PC-3 (cell line): ENCODE measurements at regions not wholly inside any gene's neighbourhood (a gene's known extent, or its start where the extent isn't known, plus 50 kb on each side); places are given as distances from the start of the nearest gene placed in this dataset.
"Not testable (repeated sequence)": the region's sequence is repeated elsewhere in the genome, so short reads cannot be mapped to it uniquely, and the experiment has no call there.

Experiments used
- ATAC-seq: fragments of 200-7000 bp; cut with Tn5 transposase; 2 replicates; pipeline ENCODE4 v1.9.1; 2020; ENCODE audit warnings: mild to moderate bottlenecking, moderate library complexity
- BruUV-seq: library from RNA; stranded (reverse); fragments of 400-500 nt; replicated peaks from 2 replicates; lab custom pipeline; 2021; lab: Mats Ljungman, UMichigan
- CTCF ChIA-PET: fragments of 300-600 bp; sonication (Branson Sonifier 250); formaldehyde crosslinking; loops from one replicate; lab custom pipeline; 2022; ENCODE audit warnings: antibody characterized with exemption; lab: Charles Lee
- POLR2A ChIA-PET: fragments of 300-600 bp; sonication (Branson Sonifier 250); formaldehyde crosslinking; loops from one replicate; lab custom pipeline; 2022; ENCODE audit warnings: antibody characterized with exemption; ENCODE audit not compliant: unreplicated experiment; lab: Charles Lee
- DNase-seq: peaks from one replicate; pipeline ENCODE4 v3.0.0-alpha.2; 2015
- H2AFZ ChIP-seq: fragments of 300-600 bp; sonication (generic); 2 replicates; pipeline ENCODE4 v1.6.0; 2016; ENCODE audit warnings: antibody characterized with exemption, low read length
- H3F3A ChIP-seq: fragments of 300-600 bp; sonication (generic); one replicate; pipeline ENCODE4 v1.6.0; 2017; ENCODE audit warnings: antibody characterized with exemption, low read length, control low read depth, mild to moderate bottlenecking; ENCODE audit not compliant: unreplicated experiment
- H3K27ac ChIP-seq: fragments of 300-600 bp; sonication (generic); 2 replicates; pipeline ENCODE4 v1.5.1; 2016; ENCODE audit warnings: mild to moderate bottlenecking, low read length
- H3K27me3 ChIP-seq: fragments of 300-600 bp; sonication (generic); 2 replicates; pipeline ENCODE4 v1.6.1; 2016; ENCODE audit warnings: low read length, mixed read lengths
- H3K36me3 ChIP-seq: fragments of 300-600 bp; sonication (generic); 2 replicates; pipeline ENCODE4 v1.6.1; 2016; ENCODE audit warnings: low read depth, mixed run types, low read length, mixed read lengths
- H3K4me1 ChIP-seq: fragments of 300-600 bp; sonication (generic); 2 replicates; pipeline ENCODE4 v1.5.1; 2016; ENCODE audit warnings: low read length; ENCODE audit not compliant: insufficient read depth
- H3K4me2 ChIP-seq: fragments of 300-600 bp; sonication (generic); 2 replicates; pipeline ENCODE4 v1.6.0; 2016; ENCODE audit warnings: low read length
- H3K4me3 ChIP-seq: fragments of 300-600 bp; sonication (generic); 2 replicates; pipeline ENCODE4 v1.5.1; 2016; ENCODE audit warnings: mild to moderate bottlenecking, low read length, mixed read lengths
- H3K79me2 ChIP-seq: fragments of 300-600 bp; sonication (generic); 2 replicates; pipeline ENCODE4 v1.6.1; 2017; ENCODE audit warnings: low read length, mixed read lengths
- H3K9ac ChIP-seq: fragments of 300-600 bp; sonication (generic); 2 replicates; pipeline ENCODE4 v1.6.0; 2016; ENCODE audit warnings: mild to moderate bottlenecking, low read length
- H3K9me2 ChIP-seq: fragments of 300-600 bp; sonication (generic); replicated peaks from 2 replicates; pipeline ENCODE4 v1.6.1; 2016; ENCODE audit warnings: mixed run types, low read length, mixed read lengths
- H3K9me3 ChIP-seq: fragments of 300-600 bp; sonication (generic); 2 replicates; pipeline ENCODE4 v1.6.1; 2016; ENCODE audit warnings: low read length, mixed read lengths
- H4K20me1 ChIP-seq: fragments of 300-600 bp; sonication (generic); 2 replicates; pipeline ENCODE4 v1.6.1; 2016; ENCODE audit warnings: low read length, mixed read lengths
- EZH2 ChIP-seq: fragments of 300-600 bp; sonication (generic); IDR thresholded peaks from one replicate; pipeline ENCODE4 v1.6.1; 2017; ENCODE audit warnings: antibody characterized with exemption, mild to moderate bottlenecking, low read length; ENCODE audit not compliant: unreplicated experiment
- EZH2phosphoT487 ChIP-seq: fragments of 300-600 bp; sonication (generic); IDR thresholded peaks from 2 replicates; pipeline ENCODE4 v1.6.1; 2018; ENCODE audit warnings: mild to moderate bottlenecking, antibody characterized with exemption, low read length, borderline replicate concordance
- intact Hi-C: fragments of 100-400 bp; cut with micrococcal nuclease; formaldehyde crosslinking; loops from 2 replicates; pipeline ENCODE4 v1.9.0; 2023
- TF ChIP-seq, protein P1 (sequence below): fragments of 300-600 bp; sonication (generic); conservative IDR thresholded peaks from 2 replicates; pipeline ENCODE4 v1.5.1; 2017; ENCODE audit warnings: antibody characterized with exemption, low read depth, mild to moderate bottlenecking, low read length

DNA sequence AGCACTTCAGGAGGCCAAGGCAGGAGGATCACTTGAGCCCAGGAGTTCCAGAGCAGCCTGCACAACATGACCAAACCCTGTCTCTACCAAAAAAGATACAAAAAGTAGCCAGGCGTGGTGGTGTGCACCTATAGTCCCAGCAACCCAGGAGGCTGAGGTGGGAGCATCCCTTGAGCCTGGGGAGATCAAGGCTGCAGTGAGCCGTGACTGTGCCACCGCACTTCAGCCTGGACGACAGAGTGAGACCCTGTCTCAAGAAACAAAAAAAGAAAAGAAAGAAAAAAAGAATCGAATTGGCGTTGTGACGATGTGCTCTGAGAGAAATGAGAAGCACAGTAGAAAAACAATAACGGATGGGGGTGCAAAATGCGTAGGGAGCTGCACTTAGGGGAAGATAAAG lies 101.4 kb downstream of the NDFIP1 start:
- ChIA-PET POLR2A (no interaction called here), CTCF (no interaction called here)
- no TSS peak for BruUV-seq
- Histone ChIP-seq H3K4me3 (no peak overlapping the region), H3F3A (no peaks in the 10 kb centered on the region), H2AFZ (no peak overlapping the region), H3K9me3 (no peaks in the 10 kb centered on the region), H3K27ac (no peak overlapping the region), H3K4me2 (no peak overlapping the region), H4K20me1 (no peaks in the 10 kb centered on the region), H3K9me2 (no peaks in the 10 kb centered on the region), H3K79me2 (no peaks in the 10 kb centered on the region), H3K4me1 (peaks cover 7% of the 10 kb centered on the region), H3K9ac (no peak overlapping the region), H3K36me3 (no peaks in the 10 kb centered on the region), H3K27me3 (no peaks in the 10 kb centered on the region)
- intact Hi-C loops, result no loop called here
- ATAC-seq (no peak), DNase-seq (no peak)
- no peak for TF ChIP-seq EZH2
- TF ChIP-seq, protein P1, sequence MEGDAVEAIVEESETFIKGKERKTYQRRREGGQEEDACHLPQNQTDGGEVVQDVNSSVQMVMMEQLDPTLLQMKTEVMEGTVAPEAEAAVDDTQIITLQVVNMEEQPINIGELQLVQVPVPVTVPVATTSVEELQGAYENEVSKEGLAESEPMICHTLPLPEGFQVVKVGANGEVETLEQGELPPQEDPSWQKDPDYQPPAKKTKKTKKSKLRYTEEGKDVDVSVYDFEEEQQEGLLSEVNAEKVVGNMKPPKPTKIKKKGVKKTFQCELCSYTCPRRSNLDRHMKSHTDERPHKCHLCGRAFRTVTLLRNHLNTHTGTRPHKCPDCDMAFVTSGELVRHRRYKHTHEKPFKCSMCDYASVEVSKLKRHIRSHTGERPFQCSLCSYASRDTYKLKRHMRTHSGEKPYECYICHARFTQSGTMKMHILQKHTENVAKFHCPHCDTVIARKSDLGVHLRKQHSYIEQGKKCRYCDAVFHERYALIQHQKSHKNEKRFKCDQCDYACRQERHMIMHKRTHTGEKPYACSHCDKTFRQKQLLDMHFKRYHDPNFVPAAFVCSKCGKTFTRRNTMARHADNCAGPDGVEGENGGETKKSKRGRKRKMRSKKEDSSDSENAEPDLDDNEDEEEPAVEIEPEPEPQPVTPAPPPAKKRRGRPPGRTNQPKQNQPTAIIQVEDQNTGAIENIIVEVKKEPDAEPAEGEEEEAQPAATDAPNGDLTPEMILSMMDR, result no peak
- no peak for TF ChIP-seq EZH2phosphoT487

DNA sequence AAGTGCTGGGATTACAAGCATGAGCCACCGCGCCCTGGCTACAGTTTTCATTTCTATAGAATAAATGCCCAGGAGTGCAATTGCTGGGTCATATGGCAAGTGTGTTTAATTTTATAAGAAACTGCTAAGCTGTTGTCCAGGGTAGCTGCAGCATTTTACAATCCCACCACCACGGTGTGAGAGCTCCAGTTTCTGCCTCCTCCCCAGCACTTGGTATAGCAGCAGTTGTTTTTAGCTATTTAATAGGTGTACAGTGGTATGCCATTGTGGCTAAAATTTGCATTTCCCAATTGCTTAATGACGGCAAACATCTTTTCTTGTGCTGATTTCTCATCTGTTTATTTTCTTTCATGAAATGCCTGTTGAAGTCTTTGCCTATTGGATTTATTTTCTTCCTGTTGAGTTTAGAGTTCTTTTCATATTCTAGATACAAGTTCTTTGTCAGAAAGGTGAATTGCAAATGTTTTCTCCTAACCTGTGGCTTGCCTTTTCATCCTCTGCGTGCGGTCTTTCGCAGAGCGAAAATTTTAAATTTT lies 100.3 kb downstream of the NDFIP1 start:
- intact Hi-C loops, result no loop called here
- Histone ChIP-seq H3K79me2 (no peaks in the 10 kb centered on the region), H3K9ac (no peak overlapping the region), H3K4me1 (no peaks in the 10 kb centered on the region), H3K4me3 (no peak overlapping the region), H3K4me2 (no peak overlapping the region), H4K20me1 (no peaks in the 10 kb centered on the region), H3K9me2 (no peaks in the 10 kb centered on the region), H2AFZ (no peak overlapping the region), H3K9me3 (no peaks in the 10 kb centered on the region), H3F3A (no peaks in the 10 kb centered on the region), H3K27me3 (no peaks in the 10 kb centered on the region), H3K36me3 (no peaks in the 10 kb centered on the region), H3K27ac (no peak overlapping the region)
- TF ChIP-seq, protein P1, result no peak
- TF ChIP-seq EZH2, result no peak
- TF ChIP-seq EZH2phosphoT487, result no peak
- ATAC-seq (no peak), DNase-seq (no peak)
- ChIA-PET POLR2A (no interaction called here), CTCF (no interaction called here)
- BruUV-seq, result no TSS peak

GRCh38 chr5:142208244-142208643 lies 99.7 kb downstream of the NDFIP1 start:
- not testable (repeated sequence) for BruUV-seq
- POLR2A ChIA-PET, result interaction anchor here (0.7 kb wide), 1 partner anchor 23 kb away, joined by 4 read pairs; no protein-coding TSS in a partner anchor

More at GRCh38 chr5:142208244-142208643, 99.7 kb downstream of the NDFIP1 start:
- H3F3A ChIP-seq, H3K9me2 ChIP-seq, H3K9me3 ChIP-seq, H3K27me3 ChIP-seq, intact Hi-C loops, H3K4me1 ChIP-seq, DNase-seq, H3K36me3 ChIP-seq, H2AFZ ChIP-seq, H3K79me2 ChIP-seq, H3K27ac ChIP-seq, CTCF ChIA-PET, H3K4me3 ChIP-seq, H4K20me1 ChIP-seq, ATAC-seq, H3K4me2 ChIP-seq, H3K9ac ChIP-seq: not testable (repeated sequence)
